K562 (cell line): ENCODE measurements at regions not wholly inside any gene's neighbourhood (a gene's known extent, or its start where the extent isn't known, plus 50 kb on each side); places are given as distances from the start of the nearest gene placed in this dataset.

Experiments used
- ATAC-seq: fragments of 200-7000 bp; cut with Tn5 transposase; 3 replicates; pipeline ENCODE4 v1.9.1; 2020; ENCODE audit warnings: moderate library complexity
- BruUV-seq: library from RNA; stranded (reverse); fragments of 400-500 nt; replicated peaks from 2 replicates; lab custom pipeline; 2021; lab: Mats Ljungman, UMichigan
- CTCF ChIA-PET: fragments of 300-600 bp; formaldehyde crosslinking; extraction: SDS; loops from one replicate; lab custom pipeline; 2021; ENCODE audit warnings: low intra/inter-chr PET ratio; lab: Yijun Ruan, JAX
- POLR2A ChIA-PET: fragments of 300-600, 350-650 bp; sonication (Branson Sonifier 250); formaldehyde crosslinking; extraction: SDS; loops from one replicate; lab custom pipeline; 2021; ENCODE audit warnings: antibody characterized with exemption, inconsistent platforms; lab: Yijun Ruan, JAX
- DNase-seq, 4 experiments: peaks; one replicate each; pipeline versions ENCODE4 v3.0.0 to v3.0.0-alpha.2; 2011 to 2018; ENCODE audit warnings: low spot score in 3 of 4, mixed read lengths in 3 of 4; ENCODE audit errors: extremely low read depth in 1 of 4
- FAIRE-seq: peaks from 2 replicates; lab custom pipeline; 2011; peaks lifted over from hg19 to GRCh38; lab: Jason Lieb, UNC
- H2AFZ ChIP-seq: 2 replicates; pipeline ENCODE4 v1.6.0; 2011; ENCODE audit warnings: low read depth, low read length, control low read depth, inconsistent platforms
- H3K27ac ChIP-seq: fragments of 200-600 bp; 3 replicates; pipeline ENCODE4 v1.8.0; 2011; ENCODE audit warnings: low read depth, mild to moderate bottlenecking, control low read depth, inconsistent platforms, low read length, moderate library complexity, mixed read lengths; ENCODE audit errors: extremely low read depth
- H3K27me3 ChIP-seq, 2 experiments: fragments of 300-600 bp in 1 of 2; 2 replicates in 1 of 2; 3 replicates in 1 of 2; pipeline versions ENCODE4 v1.6.0 to v1.8.0; 2011; ENCODE audit warnings: inconsistent platforms in 2 of 2, low read length in 2 of 2, mild to moderate bottlenecking in 1 of 2, mixed read lengths in 1 of 2, moderate library complexity in 1 of 2; ENCODE audit not compliant: control insufficient read depth in 2 of 2, insufficient read depth in 2 of 2
- H3K36me3 ChIP-seq: fragments of 300-600 bp; 3 replicates; pipeline ENCODE4 v1.8.0; 2011; ENCODE audit warnings: mild to moderate bottlenecking, low read length, inconsistent platforms; ENCODE audit not compliant: control insufficient read depth, insufficient read depth
- H3K4me1 ChIP-seq, 2 experiments: fragments of 200-600 bp in 1 of 2; replicated peaks in 1 of 2; 2 replicates in 1 of 2; 3 replicates in 1 of 2; pipeline versions ENCODE4 v1.5.1 to v1.8.0; 2011; ENCODE audit warnings: inconsistent platforms in 2 of 2, low read length in 2 of 2, mild to moderate bottlenecking in 1 of 2, mixed read lengths in 1 of 2, moderate library complexity in 1 of 2; ENCODE audit not compliant: control insufficient read depth in 2 of 2, insufficient read depth in 2 of 2
- H3K4me2 ChIP-seq: 2 replicates; pipeline ENCODE4 v1.6.1; 2011; ENCODE audit warnings: low read length, control low read depth, inconsistent platforms, mixed read lengths; ENCODE audit not compliant: insufficient read depth
- H3K4me3 ChIP-seq: fragments of 200-600 bp; sonication (generic), shearing (Covaris generic); 2 replicates; pipeline ENCODE4 v1.5.1; 2016; ENCODE audit warnings: control low read depth, inconsistent platforms
- H3K79me2 ChIP-seq: fragments of 200-600 bp; 3 replicates; pipeline ENCODE4 v1.8.0; 2011; ENCODE audit warnings: low read length, inconsistent platforms; ENCODE audit not compliant: control insufficient read depth, insufficient read depth
- H3K9ac ChIP-seq, 2 experiments: 2 replicates each; pipeline versions ENCODE4 v1.6.0 to v1.6.1; 2011; ENCODE audit warnings: low read depth in 2 of 2, low read length in 2 of 2, control low read depth in 1 of 2, inconsistent platforms in 1 of 2, mild to moderate bottlenecking in 1 of 2, mixed read lengths in 1 of 2; ENCODE audit not compliant: insufficient read depth in 1 of 2
- H3K9me1 ChIP-seq: one replicate; pipeline ENCODE4 v1.6.0; 2011; ENCODE audit warnings: inconsistent platforms, mild to moderate bottlenecking, low read length, moderate library complexity; ENCODE audit not compliant: control insufficient read depth, insufficient read depth
- H3K9me3 ChIP-seq: replicated peaks from 2 replicates; pipeline ENCODE4 v1.5.1; 2011; ENCODE audit warnings: low read depth, low read length, inconsistent platforms; ENCODE audit not compliant: control insufficient read depth, insufficient read depth
- H4K20me1 ChIP-seq: replicated peaks from 2 replicates; pipeline ENCODE4 v1.6.1; 2011; ENCODE audit warnings: low read length, inconsistent platforms, mixed read lengths; ENCODE audit not compliant: control insufficient read depth, insufficient read depth
- ETS2 ChIP-seq: IDR thresholded peaks from 2 replicates; pipeline ENCODE4 v1.6.1; 2016; ENCODE audit warnings: borderline replicate concordance, missing genetic modification characterization, mild to moderate bottlenecking, moderate library complexity, missing compliant biosample characterization; ENCODE audit not compliant: poor library complexity, severe bottlenecking
- ETV5 ChIP-seq: sonication (generic); formaldehyde crosslinking; IDR thresholded peaks from 2 replicates; pipeline ENCODE4 v1.4.0; 2020; ENCODE audit warnings: low read depth, mild to moderate bottlenecking, missing genetic modification reagents
- PURB ChIP-seq: sonication (generic); formaldehyde crosslinking; IDR thresholded peaks from 2 replicates; pipeline ENCODE4 v1.9.0; 2021; ENCODE audit warnings: low read depth, mild to moderate bottlenecking, missing genetic modification reagents
- SMARCA4 ChIP-seq: fragments of 450-650 bp; IDR thresholded peaks from 2 replicates; pipeline ENCODE4 v1.6.1; 2016
- SREBF2 ChIP-seq: sonication (generic); formaldehyde crosslinking; IDR thresholded peaks from 2 replicates; pipeline ENCODE4 v1.4.0; 2020; ENCODE audit warnings: mild to moderate bottlenecking, missing genetic modification reagents
- ZNF133 ChIP-seq: fragments of 250-450 bp; sonication (Bioruptor Pico); IDR thresholded peaks from 2 replicates; pipeline ENCODE4 v1.4.0; 2020; ENCODE audit warnings: mild to moderate bottlenecking
- in situ Hi-C: fragments of 300-500 bp; cut with MboI; formaldehyde crosslinking; loops from 4 replicates; pipeline ENCODE4 v1.15.0; 2018; ENCODE audit warnings: inconsistent platforms, mixed read lengths
- intact Hi-C: fragments of 100-400 bp; cut with micrococcal nuclease; formaldehyde crosslinking; loops from 2 replicates; pipeline ENCODE4 v1.14.2; 2022

DNA sequence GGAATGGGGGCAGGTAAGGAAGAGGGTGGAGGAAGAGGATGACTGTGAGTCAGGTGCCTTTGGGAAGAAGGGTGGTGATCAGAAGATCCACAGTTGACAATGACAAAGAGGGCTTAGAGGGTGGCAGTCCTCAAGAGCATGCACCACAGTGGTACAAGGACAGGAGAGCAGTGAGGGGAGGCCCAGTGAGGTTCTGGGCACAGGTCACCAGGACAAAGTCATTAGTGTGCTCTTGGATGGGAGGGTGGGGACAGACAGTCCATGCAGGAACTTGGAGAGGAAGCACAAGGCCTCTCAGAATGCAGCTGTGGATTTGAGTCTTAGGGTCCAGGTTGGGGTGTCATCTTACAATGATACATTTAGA, 75.1 kb downstream of the RHOU start:
- ATAC-seq (no peak), DNase-seq (no peak), FAIRE-seq (no peak)
- Histone ChIP-seq H3K9me1 (no peaks in the 10 kb centered on the region), H3K4me1 (no peaks in the 10 kb centered on the region), H3K9me3 (no peaks in the 10 kb centered on the region), H3K27me3 (peaks cover 4 to 34% of the 10 kb centered on the region in 2 experiments; a peak in 4 of 5 replicates), H3K79me2 (no peaks in the 10 kb centered on the region), H2AFZ (no peak overlapping the region), H3K4me2 (no peak overlapping the region), H3K36me3 (no peaks in the 10 kb centered on the region), H3K4me3 (no peak overlapping the region), H3K9ac (no peak overlapping the region), H3K27ac (no peak overlapping the region), H4K20me1 (no peaks in the 10 kb centered on the region)
- intact Hi-C loops: no loop called here
- TF ChIP-seq PURB (CRISPR knock-in tag): no peak
- no peak for TF ChIP-seq SREBF2 (CRISPR knock-in tag)
- TF ChIP-seq ZNF133 (CRISPR knock-in tag): no peak
- no peak for TF ChIP-seq SMARCA4
- TF ChIP-seq ETS2 (tag): no peak
- TF ChIP-seq ETV5 (CRISPR knock-in tag): no peak
- ChIA-PET CTCF (no interaction called here), POLR2A (no interaction called here)
- no TSS peak for BruUV-seq
- in situ Hi-C loops: no loop called here
